ENCODE measurements at regions not wholly inside any gene's neighbourhood (a gene's known extent, or its start where the extent isn't known, plus 50 kb on each side); places are given as distances from the start of the nearest gene placed in this dataset.
"Not testable (repeated sequence)": the region's sequence is repeated elsewhere in the genome, so short reads cannot be mapped to it uniquely, and the experiment has no call there.

- H3K36me3 ChIP-seq (ENCODE audit: insufficient read depth, low read length): no peaks in the 10 kb centered on the region
- no peak overlapping the region for H3K27ac ChIP-seq (ENCODE audit: low read depth, low read length)
- no peaks in the 10 kb centered on the region for H3K9me3 ChIP-seq (ENCODE audit: insufficient read depth, low read depth, low read length)
- no peak overlapping the region for H3K9ac ChIP-seq (ENCODE audit: low read depth, low read length)
- H3K4me3 ChIP-seq (ENCODE audit: low read length): peak overlapping the region; percentile 8; the same call in 1 of the 2 replicates
- H3K27me3 ChIP-seq (ENCODE audit: insufficient read depth, low read length): no peaks in the 10 kb centered on the region
- WGBS: 29% methylated on average over 17 of the region's 17 CpGs
- H3K4me1 ChIP-seq (ENCODE audit: insufficient read depth, low read length): peaks cover 7% of the 10 kb centered on the region
These were observed 68.6 kb upstream of the MAX start for GRCh38 chr14:65170768-65171507.

GRCh38 chr14:65173973-65174693 is 71.8 kb upstream of the MAX start:
- Histone ChIP-seq H3K9me3 (ENCODE audit: insufficient read depth, low read depth, low read length) (no peaks in the 10 kb centered on the region), H3K9ac (ENCODE audit: low read depth, low read length) (no peak overlapping the region), H3K27me3 (ENCODE audit: insufficient read depth, low read length) (no peaks in the 10 kb centered on the region), H3K36me3 (ENCODE audit: insufficient read depth, low read length) (no peaks in the 10 kb centered on the region), H3K27ac (ENCODE audit: low read depth, low read length) (no peak overlapping the region; the same call in 1 of the 2 replicates), H3K4me1 (ENCODE audit: insufficient read depth, low read length) (peaks cover 7% of the 10 kb centered on the region), H3K4me3 (ENCODE audit: low read length) (no peak overlapping the region)
- WGBS: 33% methylated on average over 13 of the region's 13 CpGs

GRCh38 chr14:65174783-65175182 is 72.5 kb upstream of the MAX start:
- WGBS: 88% methylated on average over 3 of the region's 3 CpGs
- Histone ChIP-seq H3K9ac (ENCODE audit: low read depth, low read length) (no peak overlapping the region), H3K4me1 (ENCODE audit: insufficient read depth, low read length) (peaks cover 7% of the 10 kb centered on the region), H3K36me3 (ENCODE audit: insufficient read depth, low read length) (no peaks in the 10 kb centered on the region), H3K27ac (ENCODE audit: low read depth, low read length) (no peak overlapping the region; the same call in 1 of the 2 replicates), H3K4me3 (ENCODE audit: low read length) (no peak overlapping the region), H3K9me3 (ENCODE audit: insufficient read depth, low read depth, low read length) (no peaks in the 10 kb centered on the region), H3K27me3 (ENCODE audit: insufficient read depth, low read length) (no peaks in the 10 kb centered on the region)

GRCh38 chr14:65177551-65177950 is 75.2 kb upstream of the MAX start:
- WGBS: 86% methylated on average over 3 of the region's 4 CpGs
- Histone ChIP-seq H3K9ac (ENCODE audit: low read depth, low read length) (no peak overlapping the region), H3K4me1 (ENCODE audit: insufficient read depth, low read length) (peaks cover 3% of the 10 kb centered on the region; the same call in 1 of the 2 replicates)

GRCh38 chr14:65179231-65179630 is 76.9 kb upstream of the MAX start:
- not testable (repeated sequence) for H3K36me3 ChIP-seq (ENCODE audit: insufficient read depth, low read length); H3K27ac ChIP-seq (ENCODE audit: low read depth, low read length); H3K9ac ChIP-seq (ENCODE audit: low read depth, low read length); H3K4me1 ChIP-seq (ENCODE audit: insufficient read depth, low read length); H3K9me3 ChIP-seq (ENCODE audit: insufficient read depth, low read depth, low read length); H3K4me3 ChIP-seq (ENCODE audit: low read length); H3K27me3 ChIP-seq (ENCODE audit: insufficient read depth, low read length)
- 67% methylated on average over 4 of the region's 4 CpGs for WGBS

More at GRCh38 chr14:65177551-65177950, 75.2 kb upstream of the MAX start:
- H3K27ac ChIP-seq (ENCODE audit: low read depth, low read length): no peak overlapping the region
- H3K27me3 ChIP-seq (ENCODE audit: insufficient read depth, low read length): no peaks in the 10 kb centered on the region
- no peaks in the 10 kb centered on the region for H3K36me3 ChIP-seq (ENCODE audit: insufficient read depth, low read length)
- H3K9me3 ChIP-seq (ENCODE audit: insufficient read depth, low read depth, low read length): peaks cover 8% of the 10 kb centered on the region; the same call in 1 of the 2 replicates
- H3K4me3 ChIP-seq (ENCODE audit: low read length): no peak overlapping the region

GRCh38 chr14:65179918-65180724 is 77.8 kb upstream of the MAX start:
- peaks cover 8% of the 10 kb centered on the region; the same call in 1 of the 2 replicates for H3K9me3 ChIP-seq (ENCODE audit: insufficient read depth, low read depth, low read length)
- H3K4me3 ChIP-seq (ENCODE audit: low read length): no peak overlapping the region
- peaks cover 4% of the 10 kb centered on the region; the same call in 1 of the 2 replicates for H3K27me3 ChIP-seq (ENCODE audit: insufficient read depth, low read length)
- H3K36me3 ChIP-seq (ENCODE audit: insufficient read depth, low read length): no peaks in the 10 kb centered on the region
- H3K4me1 ChIP-seq (ENCODE audit: insufficient read depth, low read length): peaks cover 10% of the 10 kb centered on the region
- H3K9ac ChIP-seq (ENCODE audit: low read depth, low read length): no peak overlapping the region
- WGBS: 72% methylated on average over 8 of the region's 8 CpGs
- no peak overlapping the region for H3K27ac ChIP-seq (ENCODE audit: low read depth, low read length)

- Histone ChIP-seq H3K27me3 (ENCODE audit: insufficient read depth, low read length) (peaks cover 8% of the 10 kb centered on the region; the same call in 1 of the 2 replicates), H3K27ac (ENCODE audit: low read depth, low read length) (no peak overlapping the region), H3K9me3 (ENCODE audit: insufficient read depth, low read depth, low read length) (peaks cover 8% of the 10 kb centered on the region; the same call in 1 of the 2 replicates), H3K9ac (ENCODE audit: low read depth, low read length) (no peak overlapping the region), H3K4me3 (ENCODE audit: low read length) (no peak overlapping the region), H3K36me3 (ENCODE audit: insufficient read depth, low read length) (no peaks in the 10 kb centered on the region), H3K4me1 (ENCODE audit: insufficient read depth, low read length) (peaks cover 13% of the 10 kb centered on the region)
- WGBS: 98% methylated on average over 1 of the region's 1 CpG
These were observed 78.4 kb upstream of the MAX start for GRCh38 chr14:65180725-65181025.

GRCh38 chr14:65184032-65184764 is 81.9 kb upstream of the MAX start:
- peaks cover 8% of the 10 kb centered on the region; the same call in 1 of the 2 replicates for H3K9me3 ChIP-seq (ENCODE audit: insufficient read depth, low read depth, low read length)
- H3K4me1 ChIP-seq (ENCODE audit: insufficient read depth, low read length): peaks cover 40% of the 10 kb centered on the region
- H3K27ac ChIP-seq (ENCODE audit: low read depth, low read length): no peak overlapping the region
- H3K27me3 ChIP-seq (ENCODE audit: insufficient read depth, low read length): peaks cover 11% of the 10 kb centered on the region
- H3K4me3 ChIP-seq (ENCODE audit: low read length): no peak overlapping the region
- H3K9ac ChIP-seq (ENCODE audit: low read depth, low read length): no peak overlapping the region
- H3K36me3 ChIP-seq (ENCODE audit: insufficient read depth, low read length): no peaks in the 10 kb centered on the region
- 50% methylated on average over 7 of the region's 8 CpGs for WGBS

- H3K36me3 ChIP-seq (ENCODE audit: insufficient read depth, low read length): no peaks in the 10 kb centered on the region
- peaks cover 8% of the 10 kb centered on the region; the same call in 1 of the 2 replicates for H3K9me3 ChIP-seq (ENCODE audit: insufficient read depth, low read depth, low read length)
- H3K9ac ChIP-seq (ENCODE audit: low read depth, low read length): no peak overlapping the region
- WGBS: 89% methylated on average over 4 of the region's 4 CpGs
- H3K4me1 ChIP-seq (ENCODE audit: insufficient read depth, low read length): peaks cover 40% of the 10 kb centered on the region
- H3K4me3 ChIP-seq (ENCODE audit: low read length): no peak overlapping the region
- peaks cover 11% of the 10 kb centered on the region for H3K27me3 ChIP-seq (ENCODE audit: insufficient read depth, low read length)
- no peak overlapping the region for H3K27ac ChIP-seq (ENCODE audit: low read depth, low read length)
These were observed 83.5 kb upstream of the MAX start for GRCh38 chr14:65185829-65186228.

GRCh38 chr14:65186951-65187350 is 84.6 kb upstream of the MAX start:
- Histone ChIP-seq H3K9ac (ENCODE audit: low read depth, low read length) (no peak overlapping the region), H3K9me3 (ENCODE audit: insufficient read depth, low read depth, low read length) (peaks cover 2% of the 10 kb centered on the region; the same call in 1 of the 2 replicates), H3K27me3 (ENCODE audit: insufficient read depth, low read length) (peaks cover 11% of the 10 kb centered on the region), H3K4me1 (ENCODE audit: insufficient read depth, low read length) (peaks cover 40% of the 10 kb centered on the region), H3K4me3 (ENCODE audit: low read length) (no peak overlapping the region; the same call in 1 of the 2 replicates), H3K27ac (ENCODE audit: low read depth, low read length) (peak overlapping the region; percentile 44; the same call in 1 of the 2 replicates), H3K36me3 (ENCODE audit: insufficient read depth, low read length) (no peaks in the 10 kb centered on the region)
- WGBS: 62% methylated on average over 3 of the region's 3 CpGs

Data from HUES64 (cell line).